22Rv1 (cell line): ENCODE measurements at regions not wholly inside any gene's neighbourhood (a gene's known extent, or its start where the extent isn't known, plus 50 kb on each side); places are given as distances from the start of the nearest gene placed in this dataset.

Source experiments
- H3K27ac ChIP-seq: fragments of 450-650 bp; 2 replicates; pipeline ENCODE4 v1.5.1; 2017
- ZFX ChIP-seq: fragments of 450-650 bp; IDR thresholded peaks from 2 replicates; pipeline ENCODE4 v1.6.1; 2017; ENCODE audit warnings: antibody characterized with exemption, borderline replicate concordance
- TF ChIP-seq, protein P1 (sequence below): fragments of 450-650 bp; IDR thresholded peaks from 2 replicates; pipeline ENCODE4 v1.5.1; 2017; ENCODE audit warnings: mild to moderate bottlenecking

- TF ChIP-seq ZFX, result no peak
- TF ChIP-seq, protein P1, sequence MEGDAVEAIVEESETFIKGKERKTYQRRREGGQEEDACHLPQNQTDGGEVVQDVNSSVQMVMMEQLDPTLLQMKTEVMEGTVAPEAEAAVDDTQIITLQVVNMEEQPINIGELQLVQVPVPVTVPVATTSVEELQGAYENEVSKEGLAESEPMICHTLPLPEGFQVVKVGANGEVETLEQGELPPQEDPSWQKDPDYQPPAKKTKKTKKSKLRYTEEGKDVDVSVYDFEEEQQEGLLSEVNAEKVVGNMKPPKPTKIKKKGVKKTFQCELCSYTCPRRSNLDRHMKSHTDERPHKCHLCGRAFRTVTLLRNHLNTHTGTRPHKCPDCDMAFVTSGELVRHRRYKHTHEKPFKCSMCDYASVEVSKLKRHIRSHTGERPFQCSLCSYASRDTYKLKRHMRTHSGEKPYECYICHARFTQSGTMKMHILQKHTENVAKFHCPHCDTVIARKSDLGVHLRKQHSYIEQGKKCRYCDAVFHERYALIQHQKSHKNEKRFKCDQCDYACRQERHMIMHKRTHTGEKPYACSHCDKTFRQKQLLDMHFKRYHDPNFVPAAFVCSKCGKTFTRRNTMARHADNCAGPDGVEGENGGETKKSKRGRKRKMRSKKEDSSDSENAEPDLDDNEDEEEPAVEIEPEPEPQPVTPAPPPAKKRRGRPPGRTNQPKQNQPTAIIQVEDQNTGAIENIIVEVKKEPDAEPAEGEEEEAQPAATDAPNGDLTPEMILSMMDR, result no peak
Measured at GRCh38 chr2:136212426-136213378, 94.8 kb upstream of the CXCR4 start.

DNA sequence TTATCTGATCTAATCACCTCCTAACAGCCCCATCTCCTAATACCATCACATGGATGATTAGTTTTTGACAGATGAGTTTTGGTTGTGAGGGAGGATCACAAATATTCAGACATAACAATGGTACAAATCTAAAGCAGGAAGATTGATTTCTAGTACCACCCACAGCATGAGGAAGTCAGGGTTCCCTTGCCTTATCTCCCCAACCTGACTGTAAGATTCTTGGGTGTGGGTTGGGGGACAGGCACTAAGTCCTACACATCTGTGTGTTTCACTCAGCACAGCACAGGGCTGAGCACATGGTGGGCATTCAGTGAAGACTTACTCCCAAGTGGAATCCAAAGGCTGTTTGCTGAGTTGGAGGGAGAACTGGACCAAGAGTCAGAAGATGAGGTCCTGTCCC is 93.8 kb upstream of the CXCR4 start:
- TF ChIP-seq, protein P1, result no peak
- TF ChIP-seq ZFX, result no peak
- H3K27ac ChIP-seq, result no peak overlapping the region

More at GRCh38 chr2:136212426-136213378, 94.8 kb upstream of the CXCR4 start:
- H3K27ac ChIP-seq, result no peak overlapping the region

GRCh38 chr2:136210822-136211221 is 92.9 kb upstream of the CXCR4 start:
- H3K27ac ChIP-seq, result no peak overlapping the region
- TF ChIP-seq, protein P1, result no peak
- no peak for TF ChIP-seq ZFX

DNA sequence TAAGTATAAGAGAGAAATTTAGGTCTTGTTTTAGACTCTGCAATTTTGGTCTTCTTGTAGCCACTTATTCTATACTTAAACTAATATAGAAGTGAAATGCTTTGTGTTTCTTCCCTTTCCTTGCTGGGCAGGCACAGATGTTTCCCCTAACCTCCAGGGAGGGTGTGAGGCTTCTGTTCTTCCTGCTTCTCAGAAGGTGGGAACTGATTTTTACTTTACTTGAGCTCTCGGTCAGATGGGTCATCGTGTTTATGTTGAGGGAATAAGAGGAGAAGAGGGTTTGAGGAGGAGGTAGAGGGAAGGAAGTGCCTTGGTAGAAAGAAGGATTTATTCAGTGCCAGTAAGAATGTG is 92.5 kb upstream of the CXCR4 start:
- no peak for TF ChIP-seq ZFX
- TF ChIP-seq, protein P1, result no peak
- no peak overlapping the region for H3K27ac ChIP-seq

GRCh38 chr2:136209561-136210454 is 91.9 kb upstream of the CXCR4 start:
- H3K27ac ChIP-seq, result no peak overlapping the region
- TF ChIP-seq, protein P1, result no peak
- no peak for TF ChIP-seq ZFX

- no peak overlapping the region for H3K27ac ChIP-seq
- TF ChIP-seq ZFX, result no peak
- TF ChIP-seq, protein P1, result no peak
Measured at GRCh38 chr2:136208682-136209420, 90.9 kb upstream of the CXCR4 start.
